Stimulated activated CD4-positive, alpha-beta T cell treated with anti-CD3 and anti-CD28 coated beads, Interleukin-4, amount 100 ng/mL, for 24 hours (primary cell): ENCODE measurements at regions not wholly inside any gene's neighbourhood (a gene's known extent, or its start where the extent isn't known, plus 50 kb on each side); places are given as distances from the start of the nearest gene placed in this dataset.

Source experiments
- DNase-seq: peaks from one replicate; pipeline ENCODE4 v3.0.0-alpha.2; 2020

DNA sequence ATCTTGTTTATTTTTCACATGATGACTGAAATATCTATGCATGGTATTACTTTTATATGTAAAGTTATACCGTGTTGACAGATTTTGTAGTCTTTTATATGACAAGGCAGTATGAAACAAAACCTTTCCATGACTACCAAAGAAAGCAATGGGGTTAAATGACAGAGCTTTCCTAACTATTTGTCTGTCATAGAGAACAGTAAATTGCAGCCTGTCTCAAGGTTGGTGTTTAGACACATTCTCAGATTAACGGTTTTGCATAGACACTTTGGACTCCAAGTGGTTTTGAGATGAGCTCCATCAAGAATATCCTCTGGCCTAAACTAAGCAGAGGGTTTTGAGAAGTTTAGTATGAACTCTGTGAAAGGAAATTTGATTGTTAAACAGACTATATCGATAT lies 180.7 kb upstream of the TENM3 start:
- DNase-seq, result no peak

GRCh38 chr4:182062936-182063335 lies 180.3 kb upstream of the TENM3 start:
- no peak for DNase-seq

DNA sequence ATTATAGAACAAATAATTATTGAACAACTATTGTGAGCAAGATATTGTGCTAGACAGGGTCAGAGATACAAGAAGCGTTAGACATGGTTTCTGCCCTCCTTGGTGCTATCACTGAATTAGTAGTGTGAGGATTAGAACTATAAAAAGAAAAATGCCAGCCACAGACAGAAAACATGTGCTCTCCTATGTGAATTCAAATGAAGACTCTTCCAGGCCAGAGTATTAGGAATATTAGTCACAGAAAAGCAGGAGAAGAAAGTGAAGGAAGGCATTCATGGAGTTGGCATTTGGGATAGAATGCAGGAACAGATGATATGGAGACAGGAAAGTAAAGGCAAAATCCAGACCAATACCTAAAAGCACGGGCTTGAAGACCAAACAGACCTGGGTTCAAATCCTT lies 179.6 kb upstream of the TENM3 start:
- no peak for DNase-seq

- DNase-seq, result no peak
Observed at GRCh38 chr4:182065255-182065654, 177.9 kb upstream of the TENM3 start.

- no peak for DNase-seq
Observed at GRCh38 chr4:182066037-182066436, 177.2 kb upstream of the TENM3 start.

DNA sequence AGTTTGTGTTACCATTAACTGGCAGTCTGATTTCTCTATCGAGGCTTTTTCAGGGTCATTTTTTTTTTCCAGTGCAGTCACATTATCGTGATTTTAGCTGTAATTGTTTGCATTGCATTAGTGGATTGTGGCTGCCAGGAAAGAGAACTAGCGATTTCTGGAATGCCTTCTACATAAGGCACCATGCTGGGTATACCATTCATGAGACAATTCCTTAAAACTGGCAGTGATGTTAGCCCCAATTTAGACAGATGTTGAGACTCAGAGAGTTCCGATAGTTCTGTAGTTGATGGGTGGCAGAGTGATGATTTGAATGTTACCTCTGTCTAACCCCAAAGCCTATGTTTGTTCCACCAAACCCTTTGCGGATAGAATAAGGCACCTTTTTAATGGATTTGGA lies 175.4 kb upstream of the TENM3 start:
- DNase-seq, result no peak

DNA sequence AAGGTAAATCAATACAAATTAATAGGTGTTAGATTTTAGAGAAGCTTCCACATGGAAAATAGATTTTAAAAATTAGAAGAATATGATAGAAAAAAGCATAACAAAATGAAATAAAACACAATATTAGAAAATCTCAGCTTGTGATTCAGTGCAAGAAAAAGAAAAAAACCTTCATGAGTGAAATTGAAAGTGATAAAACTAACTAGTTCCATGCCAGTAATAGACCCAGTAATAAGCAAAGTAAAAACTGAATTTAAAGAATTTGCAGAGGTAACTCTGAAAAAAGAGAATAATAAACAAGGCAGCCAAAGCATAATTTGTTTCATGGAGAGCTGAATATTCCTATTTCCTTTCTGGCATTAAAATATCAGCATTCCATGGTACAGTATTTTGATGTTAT lies 174.3 kb upstream of the TENM3 start:
- no peak for DNase-seq

DNA sequence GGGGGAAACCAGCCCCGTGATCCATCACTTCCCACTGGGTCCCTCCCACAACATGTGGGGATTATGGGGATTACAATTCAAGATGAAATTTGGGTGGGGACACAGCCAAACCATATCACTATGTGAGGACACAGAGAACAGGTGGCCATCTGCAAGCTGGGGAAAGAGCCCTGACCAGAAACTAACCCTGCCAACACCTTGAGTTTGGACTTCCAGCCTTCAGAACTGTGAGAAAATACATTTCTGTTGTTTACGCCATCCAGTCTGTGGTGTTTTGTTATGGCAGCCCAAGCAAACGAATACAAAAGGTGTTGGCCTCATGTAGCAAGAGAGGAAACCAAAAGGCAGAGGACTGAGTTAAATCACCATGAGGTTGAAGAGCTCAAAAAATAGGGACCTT lies 169.9 kb upstream of the TENM3 start:
- no peak for DNase-seq

- DNase-seq, result no peak
Observed at GRCh38 chr4:182074139-182074538, 169.1 kb upstream of the TENM3 start.

- no peak for DNase-seq
Observed at GRCh38 chr4:182074810-182075209, 168.4 kb upstream of the TENM3 start.

DNA sequence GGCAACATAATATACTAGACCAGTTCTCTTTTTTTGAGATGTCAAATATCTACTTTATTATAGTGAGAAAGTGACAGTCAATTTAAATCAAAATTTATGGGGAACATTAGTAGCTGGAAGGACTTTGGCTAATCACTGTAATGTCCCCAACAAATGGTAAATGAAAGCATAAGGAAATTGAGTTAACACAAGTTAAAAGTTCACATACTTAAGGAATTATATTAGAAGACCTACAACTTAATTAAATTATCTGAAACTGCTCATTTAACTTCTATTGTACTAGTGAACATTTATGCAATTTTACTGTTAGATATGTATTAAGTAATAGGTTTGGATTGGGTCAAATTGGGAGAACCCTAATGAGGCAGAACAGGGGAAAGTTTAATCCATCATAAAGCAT lies 160.3 kb upstream of the TENM3 start:
- DNase-seq, result no peak

DNA sequence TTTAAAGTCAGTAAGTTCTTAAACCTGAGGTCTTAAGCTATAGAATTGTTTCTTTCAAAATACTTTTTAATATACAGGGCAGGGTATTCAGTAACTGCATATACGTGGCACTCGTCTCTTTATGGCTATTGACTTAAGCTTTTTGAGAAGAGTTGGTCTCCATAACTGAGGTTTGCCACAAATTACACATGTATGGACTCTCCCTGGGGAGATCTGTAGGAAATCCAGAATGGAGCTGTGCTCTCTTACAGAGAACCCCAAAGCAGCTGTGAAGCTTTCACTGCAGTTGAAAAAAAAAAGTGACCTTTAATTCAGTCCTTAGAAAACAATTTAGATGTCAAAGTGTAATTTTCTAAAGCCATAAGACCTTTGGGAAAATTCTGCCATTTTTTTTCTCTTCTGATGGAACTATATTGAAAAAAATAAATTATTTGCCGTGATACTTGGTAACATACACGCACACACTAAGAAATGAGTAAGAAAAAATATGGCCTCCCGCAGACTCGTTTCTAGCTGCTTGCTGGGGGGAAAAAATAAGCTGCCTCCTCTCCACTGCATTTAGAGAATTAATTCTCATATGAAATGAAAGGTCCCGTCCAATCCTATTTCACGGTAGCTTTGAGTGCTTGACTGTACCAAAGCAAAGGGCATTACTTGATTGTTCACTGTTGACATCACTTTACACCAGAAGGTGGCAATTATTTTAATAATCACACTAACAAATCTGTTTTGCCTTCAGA lies 159.4 kb upstream of the TENM3 start:
- no peak for DNase-seq

DNA sequence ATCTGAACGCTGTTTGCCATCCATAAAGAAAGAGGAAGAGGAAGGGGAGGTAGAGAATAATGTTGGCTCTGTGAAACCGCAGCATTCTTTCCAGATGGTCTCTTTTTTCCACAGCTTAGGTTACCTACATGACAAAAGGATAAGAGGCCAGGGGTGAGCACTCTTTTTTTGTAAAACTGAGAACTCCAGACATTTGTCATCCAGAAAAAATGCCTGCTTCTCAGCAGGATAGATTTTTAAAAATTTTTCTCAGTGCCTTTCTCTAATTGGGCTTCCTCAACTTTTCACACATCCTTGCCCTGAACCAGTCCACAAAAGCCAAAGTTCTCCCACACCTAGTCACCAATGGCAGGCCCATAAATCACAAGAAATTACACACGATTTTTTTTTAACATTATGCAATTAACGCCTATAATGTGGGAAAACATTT lies 158.1 kb upstream of the TENM3 start:
- no peak for DNase-seq

DNA sequence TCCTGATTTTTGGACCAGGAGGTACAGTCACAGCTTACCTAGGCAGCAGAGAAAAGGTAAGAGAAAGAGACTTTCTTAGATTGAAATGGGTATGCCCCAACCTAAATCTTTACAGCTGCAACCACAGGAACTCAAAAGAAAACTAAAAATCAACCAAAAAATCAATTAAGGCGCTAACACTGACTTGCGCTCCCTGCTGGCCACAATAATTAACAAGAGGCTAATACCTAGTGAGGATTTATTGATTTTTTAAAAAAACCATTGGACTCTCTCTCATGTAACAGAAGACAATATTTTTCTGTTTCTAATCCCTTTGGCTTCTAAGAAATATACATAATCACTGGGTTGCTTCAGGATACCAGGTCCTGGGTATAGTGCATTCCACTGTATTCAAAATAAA lies 153.9 kb upstream of the TENM3 start:
- DNase-seq, result no peak

- DNase-seq, result no peak
Observed at GRCh38 chr4:182090186-182090585, 153.0 kb upstream of the TENM3 start.

GRCh38 chr4:182091128-182091527 lies 152.1 kb upstream of the TENM3 start:
- DNase-seq, result no peak

DNA sequence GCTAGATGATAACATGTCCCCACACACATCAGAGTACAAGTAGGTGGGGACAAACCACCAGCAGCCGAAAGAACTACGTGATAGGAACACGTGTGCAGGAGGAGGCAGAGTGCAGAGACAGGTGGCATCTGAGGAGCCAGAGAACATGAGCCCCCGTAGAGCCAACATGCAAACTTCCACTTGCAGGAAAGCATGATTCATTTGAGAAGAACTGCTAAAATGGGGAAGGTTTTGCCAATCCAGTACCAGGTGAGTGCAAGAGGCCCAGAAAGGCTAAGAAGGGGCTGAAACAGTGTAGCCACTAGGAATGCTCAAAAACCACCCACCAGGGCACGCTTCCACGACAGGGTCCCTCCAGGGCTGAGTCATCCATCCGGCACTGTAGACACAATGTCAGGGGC lies 149.8 kb upstream of the TENM3 start:
- DNase-seq, result no peak

GRCh38 chr4:182093935-182094334 lies 149.3 kb upstream of the TENM3 start:
- DNase-seq, result no peak

DNA sequence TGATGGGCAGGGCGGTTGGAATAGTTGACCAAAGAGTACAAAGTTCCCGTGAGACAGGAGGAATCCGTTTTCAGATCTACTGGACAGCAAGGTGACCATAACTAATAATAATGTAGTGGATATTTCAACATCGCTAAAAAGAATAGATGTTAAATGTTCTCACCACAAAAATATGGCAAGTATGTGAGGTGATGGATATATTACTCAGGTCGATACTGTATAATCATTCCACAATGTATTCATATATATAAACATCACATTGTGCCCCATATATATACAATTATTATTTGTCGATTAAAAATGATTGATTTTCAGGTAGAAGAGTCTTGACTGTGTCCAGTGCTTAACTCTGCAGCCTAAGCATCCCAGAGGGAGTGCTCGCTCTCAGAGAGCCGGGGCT lies 141.6 kb upstream of the TENM3 start:
- no peak for DNase-seq

DNA sequence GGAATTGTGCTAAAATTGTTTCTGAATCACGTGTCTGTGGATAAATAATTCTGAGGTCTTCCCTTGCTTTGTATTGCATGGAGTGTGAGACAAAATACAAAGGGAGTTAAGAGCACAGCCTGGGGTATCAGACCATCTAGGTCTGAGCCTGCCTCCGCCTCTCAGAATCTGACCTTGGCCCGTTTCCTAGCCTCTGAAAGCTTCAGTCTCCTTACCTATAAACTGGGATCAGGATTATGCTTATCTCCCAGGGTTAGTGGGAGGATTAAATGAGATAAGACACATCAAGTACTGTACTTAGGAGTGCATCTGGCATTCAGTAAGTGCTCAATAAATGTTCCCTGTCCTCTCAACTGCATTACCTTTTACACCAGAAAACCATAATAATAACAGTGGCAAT lies 140.6 kb upstream of the TENM3 start:
- DNase-seq, result no peak

DNA sequence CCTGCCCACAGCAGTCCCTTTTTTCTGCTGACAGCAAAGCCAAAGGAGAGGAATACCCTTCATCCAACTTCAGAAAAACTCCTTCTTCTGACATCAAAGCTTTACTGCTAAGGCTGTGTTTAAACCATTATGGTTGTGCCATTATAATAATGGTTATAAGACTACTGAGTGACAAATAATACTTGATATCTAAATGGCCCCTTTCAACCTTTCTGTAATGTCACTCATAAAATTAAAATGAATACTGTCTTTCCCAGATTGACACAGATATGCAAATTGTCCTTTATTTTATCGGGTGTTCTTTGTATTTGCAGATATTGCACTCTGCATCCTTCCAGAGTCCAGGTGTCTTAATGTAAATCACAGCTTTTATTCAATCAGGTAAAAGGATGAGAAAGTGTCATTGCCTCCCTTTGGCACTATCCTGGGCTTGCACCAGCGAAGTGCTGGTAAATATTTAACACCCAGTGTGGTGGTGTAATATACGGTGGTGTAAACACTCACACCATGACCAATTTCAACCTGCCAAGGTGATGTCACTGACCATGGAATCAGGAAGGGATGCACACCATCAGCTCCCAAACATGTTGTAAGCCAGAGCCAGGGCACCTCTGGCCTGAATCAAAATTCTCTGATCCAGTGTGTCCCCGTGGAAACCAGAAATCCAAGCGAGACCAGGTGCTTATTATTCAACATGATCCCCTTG lies 139.4 kb upstream of the TENM3 start:
- DNase-seq, result no peak

GRCh38 chr4:182105416-182105815 lies 137.8 kb upstream of the TENM3 start:
- DNase-seq, result no peak

- DNase-seq, result no peak
Observed at GRCh38 chr4:182107931-182108330, 135.3 kb upstream of the TENM3 start.

DNA sequence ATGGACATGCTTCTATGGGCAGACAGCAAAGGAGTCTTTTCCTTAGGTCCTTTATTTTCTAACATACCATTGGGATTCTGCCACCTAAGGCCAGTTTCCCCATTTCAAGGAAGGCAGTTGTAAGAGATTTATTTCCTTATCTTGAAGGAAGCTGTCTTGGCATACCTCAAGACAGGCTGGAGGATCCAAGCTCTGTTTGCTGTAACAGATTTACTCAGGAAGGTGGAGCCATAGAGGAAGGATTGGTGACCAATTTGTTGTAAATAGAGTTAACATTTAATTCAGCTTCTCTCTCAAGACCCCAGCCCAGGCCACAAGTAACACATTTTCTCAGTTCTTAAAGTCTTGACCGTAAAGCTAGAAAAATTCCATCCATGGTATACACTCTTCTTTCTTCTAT lies 131.6 kb upstream of the TENM3 start:
- DNase-seq, result no peak

DNA sequence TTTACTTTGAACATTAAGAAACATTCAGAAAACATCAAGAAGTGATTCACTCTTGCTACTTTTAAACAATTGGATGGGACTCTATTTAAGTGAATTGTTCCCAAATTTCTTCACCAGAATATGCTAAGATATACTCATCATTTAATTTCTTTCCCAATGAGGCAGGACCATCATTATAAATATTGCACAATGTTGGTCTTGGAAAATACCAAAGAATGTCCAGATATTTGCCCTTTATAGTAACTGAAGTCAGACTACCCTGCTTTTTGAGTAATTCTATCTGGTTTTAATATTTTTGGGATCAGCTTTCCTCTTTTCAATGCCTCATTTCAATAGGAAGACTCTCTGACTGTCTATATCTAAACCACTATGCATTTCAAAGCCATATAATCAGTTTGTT lies 129.4 kb upstream of the TENM3 start:
- no peak for DNase-seq
